Ovary (tissue), 3 donors: ENCODE measurements at regions not wholly inside any gene's neighbourhood (a gene's known extent, or its start where the extent isn't known, plus 50 kb on each side); places are given as distances from the start of the nearest gene placed in this dataset.

Experiments used
- EP300 ChIP-seq: sonication (generic); formaldehyde crosslinking; IDR thresholded peaks from one replicate; pipeline ENCODE4 v1.6.1; 2017; ENCODE audit warnings: antibody characterized with exemption
- POLR2A ChIP-seq: fragments of 450-650 bp; IDR thresholded peaks from one replicate; pipeline ENCODE4 v1.6.1; 2017; ENCODE audit warnings: antibody characterized with exemption, mild to moderate bottlenecking, moderate library complexity
- TF ChIP-seq, protein P1 (sequence below), 3 donors: fragments of 450-650 bp in 2 of 3; fragments of 200-600 bp in 1 of 3; IDR thresholded peaks; one replicate each; pipeline versions ENCODE4 v1.5.1 to v1.8.0; 2016 to 2022; ENCODE audit warnings: antibody characterized with exemption in 3 of 3, mild to moderate bottlenecking in 1 of 3
- donor health status: DM: no; HTN: no; CAD: no.

DNA sequence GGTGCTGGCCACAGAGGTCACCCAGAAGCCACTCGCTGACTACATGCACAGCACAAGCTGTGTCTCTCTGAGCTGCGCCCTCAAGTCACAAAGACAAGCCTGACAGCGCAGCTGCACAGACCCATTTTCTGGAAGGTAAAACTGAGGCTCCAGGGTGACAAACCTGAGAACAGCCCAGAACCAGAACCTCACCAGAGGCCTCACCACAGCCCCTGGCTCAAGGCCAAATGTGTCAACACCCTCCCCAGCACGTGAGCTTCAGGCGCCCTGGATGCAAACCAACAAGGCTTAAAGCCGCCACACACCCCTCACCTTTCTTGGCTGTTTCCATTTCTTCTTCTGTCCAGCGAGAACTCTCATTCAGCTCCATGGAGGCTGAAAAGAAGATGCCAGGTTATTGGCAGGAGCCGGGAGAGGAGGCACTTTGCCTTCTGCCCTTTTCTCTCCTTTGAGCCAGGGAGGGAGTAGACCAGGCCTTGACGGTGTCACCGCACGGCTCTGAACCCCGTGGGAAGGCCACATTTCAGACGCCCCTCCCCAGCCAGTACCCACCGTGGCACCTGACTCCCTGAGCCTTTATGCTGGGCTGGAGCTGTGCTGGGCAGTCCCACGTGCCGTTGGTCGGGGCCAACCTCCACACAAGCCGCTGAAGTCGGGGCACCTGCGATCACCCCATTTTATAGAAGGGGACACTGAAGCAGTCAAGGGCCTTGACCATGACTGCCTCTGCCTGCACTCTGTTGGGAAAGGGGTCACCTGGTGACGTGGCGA lies 103.1 kb downstream of the RFLNA start:
- TF ChIP-seq, protein P1, sequence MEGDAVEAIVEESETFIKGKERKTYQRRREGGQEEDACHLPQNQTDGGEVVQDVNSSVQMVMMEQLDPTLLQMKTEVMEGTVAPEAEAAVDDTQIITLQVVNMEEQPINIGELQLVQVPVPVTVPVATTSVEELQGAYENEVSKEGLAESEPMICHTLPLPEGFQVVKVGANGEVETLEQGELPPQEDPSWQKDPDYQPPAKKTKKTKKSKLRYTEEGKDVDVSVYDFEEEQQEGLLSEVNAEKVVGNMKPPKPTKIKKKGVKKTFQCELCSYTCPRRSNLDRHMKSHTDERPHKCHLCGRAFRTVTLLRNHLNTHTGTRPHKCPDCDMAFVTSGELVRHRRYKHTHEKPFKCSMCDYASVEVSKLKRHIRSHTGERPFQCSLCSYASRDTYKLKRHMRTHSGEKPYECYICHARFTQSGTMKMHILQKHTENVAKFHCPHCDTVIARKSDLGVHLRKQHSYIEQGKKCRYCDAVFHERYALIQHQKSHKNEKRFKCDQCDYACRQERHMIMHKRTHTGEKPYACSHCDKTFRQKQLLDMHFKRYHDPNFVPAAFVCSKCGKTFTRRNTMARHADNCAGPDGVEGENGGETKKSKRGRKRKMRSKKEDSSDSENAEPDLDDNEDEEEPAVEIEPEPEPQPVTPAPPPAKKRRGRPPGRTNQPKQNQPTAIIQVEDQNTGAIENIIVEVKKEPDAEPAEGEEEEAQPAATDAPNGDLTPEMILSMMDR (IDR thresholded peaks at IDR 0.05): no peak
- TF ChIP-seq POLR2A (no peak), EP300 (no peak)
